ENCODE measurements at regions not wholly inside any gene's neighbourhood (a gene's known extent, or its start where the extent isn't known, plus 50 kb on each side); places are given as distances from the start of the nearest gene placed in this dataset.

DNA sequence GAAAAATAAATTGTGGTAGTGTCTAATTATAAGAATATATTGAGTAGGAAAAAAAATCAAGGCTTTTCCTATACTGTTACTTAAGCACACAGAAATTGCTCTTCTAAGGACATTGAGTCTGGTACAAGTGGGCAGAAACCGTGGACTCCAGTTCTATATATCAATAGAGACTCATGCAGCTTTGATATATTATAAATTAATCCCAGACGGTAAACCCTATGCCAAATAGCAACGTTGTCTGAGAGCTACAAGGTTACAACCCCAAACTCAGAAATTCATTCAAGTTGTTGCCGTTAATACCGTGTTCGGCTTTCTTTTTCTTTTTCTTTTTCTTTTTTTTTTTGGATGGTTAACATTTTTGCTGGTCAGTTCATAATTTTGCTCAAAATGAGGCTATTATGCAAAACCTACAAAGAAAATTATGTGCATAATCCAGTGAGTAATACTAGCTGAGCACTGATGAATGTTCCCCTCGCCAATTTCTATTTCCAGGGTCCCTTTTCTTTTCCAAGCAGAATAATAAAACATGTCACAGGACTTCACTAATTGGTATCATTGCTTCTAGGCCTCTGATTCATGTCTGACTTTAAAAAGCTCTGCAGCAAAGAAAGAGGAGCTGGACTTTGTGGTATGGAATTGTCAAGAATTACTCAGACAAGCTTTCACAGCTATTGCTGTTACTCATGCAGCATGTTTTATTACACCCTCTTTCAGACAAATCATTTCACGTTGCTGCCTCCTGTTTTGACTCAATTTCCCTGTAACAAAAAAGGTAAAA is 737.7 kb downstream of the NLGN4X start:
- TF ChIP-seq L3MBTL2 (conservative IDR thresholded peaks at IDR 0.05), result no peak
- TF ChIP-seq FOXM1 (IDR thresholded peaks at IDR 0.05; ENCODE audit: borderline replicate concordance), result no peak
- TF ChIP-seq ZNF384 (IDR thresholded peaks at IDR 0.05), result no peak
- no peak for TF ChIP-seq SP1 (IDR thresholded peaks at IDR 0.05)
- TF ChIP-seq ARNT (IDR thresholded peaks at IDR 0.05), result no peak
- TF ChIP-seq TARDBP (IDR thresholded peaks at IDR 0.05), result no peak
- no peak for TF ChIP-seq FOXA1 (IDR thresholded peaks at IDR 0.05)
- TF ChIP-seq ELF4 (IDR thresholded peaks at IDR 0.05), result no peak
- no peak for TF ChIP-seq SUZ12 (IDR thresholded peaks at IDR 0.05)
- no peak for TF ChIP-seq FOXK2 (IDR thresholded peaks at IDR 0.05)
- no peak for TF ChIP-seq CTBP1 (IDR thresholded peaks at IDR 0.05; ENCODE audit: borderline replicate concordance)
- TF ChIP-seq, protein P1, sequence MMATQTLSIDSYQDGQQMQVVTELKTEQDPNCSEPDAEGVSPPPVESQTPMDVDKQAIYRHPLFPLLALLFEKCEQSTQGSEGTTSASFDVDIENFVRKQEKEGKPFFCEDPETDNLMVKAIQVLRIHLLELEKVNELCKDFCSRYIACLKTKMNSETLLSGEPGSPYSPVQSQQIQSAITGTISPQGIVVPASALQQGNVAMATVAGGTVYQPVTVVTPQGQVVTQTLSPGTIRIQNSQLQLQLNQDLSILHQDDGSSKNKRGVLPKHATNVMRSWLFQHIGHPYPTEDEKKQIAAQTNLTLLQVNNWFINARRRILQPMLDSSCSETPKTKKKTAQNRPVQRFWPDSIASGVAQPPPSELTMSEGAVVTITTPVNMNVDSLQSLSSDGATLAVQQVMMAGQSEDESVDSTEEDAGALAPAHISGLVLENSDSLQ (IDR thresholded peaks at IDR 0.05), result no peak
- TF ChIP-seq HDGF (IDR thresholded peaks at IDR 0.05; ENCODE audit: borderline replicate concordance), result no peak
- no peak for TF ChIP-seq LEF1 (IDR thresholded peaks at IDR 0.05; ENCODE audit: borderline replicate concordance)
